Neural cell (in vitro differentiated cells): ENCODE measurements at regions not wholly inside any gene's neighbourhood (a gene's known extent, or its start where the extent isn't known, plus 50 kb on each side); places are given as distances from the start of the nearest gene placed in this dataset.

Source experiments
- H2AFZ ChIP-seq: fragments of 200-600, 300-800 bp; sonication (generic), shearing (Covaris generic); 2 replicates; pipeline ENCODE4 v1.6.0; 2014; ENCODE audit warnings: low read depth, mild to moderate bottlenecking, antibody characterized with exemption, low read length, moderate library complexity
- H3F3A ChIP-seq: fragments of 200-600 bp; shearing (Covaris generic); 2 replicates; pipeline ENCODE4 v1.6.1; 2016; ENCODE audit warnings: mild to moderate bottlenecking, moderate library complexity, mixed read lengths, antibody characterized with exemption, low read length; ENCODE audit not compliant: insufficient read depth, poor library complexity, severe bottlenecking
- H3K27ac ChIP-seq: fragments of 200-600, 300-800 bp; sonication (generic), shearing (Covaris generic); 2 replicates; pipeline ENCODE4 v1.5.1; 2014; ENCODE audit warnings: mild to moderate bottlenecking, low read length, moderate library complexity
- H3K27me3 ChIP-seq: fragments of 300-800, 200-600 bp; sonication (generic), shearing (Covaris generic); 2 replicates; pipeline ENCODE4 v1.6.0; 2014; ENCODE audit warnings: mild to moderate bottlenecking, low read depth, low read length, moderate library complexity; ENCODE audit not compliant: insufficient read depth
- H3K36me3 ChIP-seq: fragments of 300-800, 200-600 bp; sonication (generic), shearing (Covaris generic); 2 replicates; pipeline ENCODE4 v1.5.1; 2014; ENCODE audit warnings: mild to moderate bottlenecking, antibody characterized with exemption, low read length, moderate library complexity; ENCODE audit not compliant: insufficient read depth
- H3K4me2 ChIP-seq: fragments of 300-800, 200-600 bp; sonication (generic), shearing (Covaris generic); 2 replicates; pipeline ENCODE4 v1.6.0; 2014; ENCODE audit warnings: mild to moderate bottlenecking, low read length
- H3K4me3 ChIP-seq: fragments of 300-800, 200-600 bp; sonication (generic), shearing (Covaris generic); 2 replicates; pipeline ENCODE4 v1.5.1; 2014; ENCODE audit warnings: mild to moderate bottlenecking, low read length, moderate library complexity
- H3K79me2 ChIP-seq: fragments of 200-600 bp; shearing (Covaris generic); replicated peaks from 2 replicates; pipeline ENCODE4 v1.6.0; 2014; ENCODE audit warnings: mild to moderate bottlenecking, low read length, moderate library complexity; ENCODE audit not compliant: insufficient read depth
- H3K9ac ChIP-seq: fragments of 300-800, 200-600 bp; sonication (generic), shearing (Covaris generic); 2 replicates; pipeline ENCODE4 v1.6.1; 2016; ENCODE audit warnings: mild to moderate bottlenecking, low read length, mixed read lengths
- H3K9me2 ChIP-seq: fragments of 200-600 bp; shearing (Covaris generic); 2 replicates; pipeline ENCODE4 v1.6.1; 2016; ENCODE audit warnings: mild to moderate bottlenecking, low read length, mixed read lengths; ENCODE audit not compliant: insufficient read depth
- H3K9me3 ChIP-seq: fragments of 200-600, 300-800 bp; sonication (generic), shearing (Covaris generic); 2 replicates; pipeline ENCODE4 v1.6.1; 2016; ENCODE audit warnings: mild to moderate bottlenecking, mixed run types, low read length, moderate library complexity, mixed read lengths
- H4K20me1 ChIP-seq: fragments of 200-600 bp; shearing (Covaris generic); 2 replicates; pipeline ENCODE4 v1.6.1; 2016; ENCODE audit warnings: mild to moderate bottlenecking, mixed run types; ENCODE audit not compliant: insufficient read depth
- EP300 ChIP-seq: fragments of 450-650 bp; conservative IDR thresholded peaks from 2 replicates; pipeline ENCODE4 v1.6.1; 2014; ENCODE audit warnings: antibody characterized with exemption, mild to moderate bottlenecking, moderate library complexity; ENCODE audit not compliant: poor library complexity, severe bottlenecking
- EZH2 ChIP-seq: fragments of 200-600, 300-800 bp; shearing (Covaris generic), sonication (generic); IDR thresholded peaks from 2 replicates; pipeline ENCODE4 v1.6.1; 2014; ENCODE audit warnings: antibody characterized with exemption, low read length, borderline replicate concordance, mild to moderate bottlenecking; ENCODE audit not compliant: insufficient read depth, poor library complexity, severe bottlenecking
- MXI1 ChIP-seq: fragments of 450-650 bp; conservative IDR thresholded peaks from 2 replicates; pipeline ENCODE4 v1.6.1; 2014; ENCODE audit warnings: antibody characterized with exemption, mild to moderate bottlenecking; ENCODE audit not compliant: poor library complexity, severe bottlenecking
- POLR2AphosphoS5 ChIP-seq: IDR thresholded peaks from 2 replicates; pipeline ENCODE4 v1.6.1; 2012
- RAD21 ChIP-seq: fragments of 450-650 bp; conservative IDR thresholded peaks from 2 replicates; pipeline ENCODE4 v1.6.1; 2014; ENCODE audit warnings: antibody characterized with exemption, mild to moderate bottlenecking, moderate library complexity
- SMC3 ChIP-seq: fragments of 450-650 bp; conservative IDR thresholded peaks from 2 replicates; pipeline ENCODE4 v1.6.1; 2014; ENCODE audit warnings: antibody characterized with exemption, mild to moderate bottlenecking, moderate library complexity; ENCODE audit not compliant: poor library complexity
- TAF1 ChIP-seq: IDR thresholded peaks from 2 replicates; pipeline ENCODE4 v1.6.1; 2012; ENCODE audit warnings: low read depth
- TF ChIP-seq, protein P1 (sequence below): IDR thresholded peaks from 2 replicates; pipeline ENCODE4 v1.6.1; 2012; ENCODE audit warnings: borderline replicate concordance
- TF ChIP-seq, protein P2 (sequence below): fragments of 450-650 bp; IDR thresholded peaks from 2 replicates; pipeline ENCODE4 v1.5.1; 2014; ENCODE audit warnings: antibody characterized with exemption, mild to moderate bottlenecking, moderate library complexity; ENCODE audit not compliant: poor library complexity, severe bottlenecking

GRCh38 chr22:35008213-35008612, 57.7 kb upstream of the ISX start:
- TF ChIP-seq POLR2AphosphoS5 (no peak), MXI1 (no peak)
- TF ChIP-seq, protein P1, sequence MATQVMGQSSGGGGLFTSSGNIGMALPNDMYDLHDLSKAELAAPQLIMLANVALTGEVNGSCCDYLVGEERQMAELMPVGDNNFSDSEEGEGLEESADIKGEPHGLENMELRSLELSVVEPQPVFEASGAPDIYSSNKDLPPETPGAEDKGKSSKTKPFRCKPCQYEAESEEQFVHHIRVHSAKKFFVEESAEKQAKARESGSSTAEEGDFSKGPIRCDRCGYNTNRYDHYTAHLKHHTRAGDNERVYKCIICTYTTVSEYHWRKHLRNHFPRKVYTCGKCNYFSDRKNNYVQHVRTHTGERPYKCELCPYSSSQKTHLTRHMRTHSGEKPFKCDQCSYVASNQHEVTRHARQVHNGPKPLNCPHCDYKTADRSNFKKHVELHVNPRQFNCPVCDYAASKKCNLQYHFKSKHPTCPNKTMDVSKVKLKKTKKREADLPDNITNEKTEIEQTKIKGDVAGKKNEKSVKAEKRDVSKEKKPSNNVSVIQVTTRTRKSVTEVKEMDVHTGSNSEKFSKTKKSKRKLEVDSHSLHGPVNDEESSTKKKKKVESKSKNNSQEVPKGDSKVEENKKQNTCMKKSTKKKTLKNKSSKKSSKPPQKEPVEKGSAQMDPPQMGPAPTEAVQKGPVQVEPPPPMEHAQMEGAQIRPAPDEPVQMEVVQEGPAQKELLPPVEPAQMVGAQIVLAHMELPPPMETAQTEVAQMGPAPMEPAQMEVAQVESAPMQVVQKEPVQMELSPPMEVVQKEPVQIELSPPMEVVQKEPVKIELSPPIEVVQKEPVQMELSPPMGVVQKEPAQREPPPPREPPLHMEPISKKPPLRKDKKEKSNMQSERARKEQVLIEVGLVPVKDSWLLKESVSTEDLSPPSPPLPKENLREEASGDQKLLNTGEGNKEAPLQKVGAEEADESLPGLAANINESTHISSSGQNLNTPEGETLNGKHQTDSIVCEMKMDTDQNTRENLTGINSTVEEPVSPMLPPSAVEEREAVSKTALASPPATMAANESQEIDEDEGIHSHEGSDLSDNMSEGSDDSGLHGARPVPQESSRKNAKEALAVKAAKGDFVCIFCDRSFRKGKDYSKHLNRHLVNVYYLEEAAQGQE: no peak
- TF ChIP-seq, protein P2, sequence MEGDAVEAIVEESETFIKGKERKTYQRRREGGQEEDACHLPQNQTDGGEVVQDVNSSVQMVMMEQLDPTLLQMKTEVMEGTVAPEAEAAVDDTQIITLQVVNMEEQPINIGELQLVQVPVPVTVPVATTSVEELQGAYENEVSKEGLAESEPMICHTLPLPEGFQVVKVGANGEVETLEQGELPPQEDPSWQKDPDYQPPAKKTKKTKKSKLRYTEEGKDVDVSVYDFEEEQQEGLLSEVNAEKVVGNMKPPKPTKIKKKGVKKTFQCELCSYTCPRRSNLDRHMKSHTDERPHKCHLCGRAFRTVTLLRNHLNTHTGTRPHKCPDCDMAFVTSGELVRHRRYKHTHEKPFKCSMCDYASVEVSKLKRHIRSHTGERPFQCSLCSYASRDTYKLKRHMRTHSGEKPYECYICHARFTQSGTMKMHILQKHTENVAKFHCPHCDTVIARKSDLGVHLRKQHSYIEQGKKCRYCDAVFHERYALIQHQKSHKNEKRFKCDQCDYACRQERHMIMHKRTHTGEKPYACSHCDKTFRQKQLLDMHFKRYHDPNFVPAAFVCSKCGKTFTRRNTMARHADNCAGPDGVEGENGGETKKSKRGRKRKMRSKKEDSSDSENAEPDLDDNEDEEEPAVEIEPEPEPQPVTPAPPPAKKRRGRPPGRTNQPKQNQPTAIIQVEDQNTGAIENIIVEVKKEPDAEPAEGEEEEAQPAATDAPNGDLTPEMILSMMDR: no peak
- Histone ChIP-seq H3K27ac (no peak overlapping the region), H3K27me3 (no peaks in the 10 kb centered on the region), H3K9ac (no peak overlapping the region), H3K4me2 (no peak overlapping the region), H3F3A (no peaks in the 10 kb centered on the region), H3K79me2 (no peaks in the 10 kb centered on the region), H3K9me3 (no peaks in the 10 kb centered on the region), H2AFZ (no peak overlapping the region), H3K9me2 (no peaks in the 10 kb centered on the region), H3K36me3 (no peaks in the 10 kb centered on the region), H3K4me3 (no peak overlapping the region), H4K20me1 (no peaks in the 10 kb centered on the region)

DNA sequence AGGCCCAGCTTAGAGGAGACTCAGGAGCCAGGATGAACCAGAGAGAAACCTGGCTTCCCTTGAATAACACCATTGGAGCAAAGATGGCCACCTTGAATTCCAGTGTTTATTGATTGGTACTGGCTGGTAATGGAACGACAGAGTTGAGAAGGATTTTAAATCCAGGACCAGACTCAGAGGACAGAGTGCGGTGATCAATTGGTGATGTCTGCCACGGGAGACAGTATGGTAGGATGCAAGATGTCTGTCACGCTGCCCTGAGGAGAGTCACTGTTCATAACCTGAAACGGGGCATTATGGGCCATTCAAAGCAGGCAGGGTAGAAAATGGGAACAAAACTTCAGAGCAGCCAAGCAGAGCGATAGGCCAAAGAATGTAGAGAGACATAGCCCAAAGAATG, 55.4 kb upstream of the ISX start:
- Histone ChIP-seq H4K20me1 (no peaks in the 10 kb centered on the region), H3K36me3 (no peaks in the 10 kb centered on the region), H3K27me3 (no peaks in the 10 kb centered on the region), H3K9me3 (no peaks in the 10 kb centered on the region), H3K4me2 (no peak overlapping the region), H3K9me2 (no peaks in the 10 kb centered on the region), H3F3A (no peaks in the 10 kb centered on the region), H2AFZ (no peak overlapping the region), H3K9ac (no peak overlapping the region), H3K79me2 (no peaks in the 10 kb centered on the region), H3K27ac (no peak overlapping the region), H3K4me3 (no peak overlapping the region)
- no peak for TF ChIP-seq TAF1
- TF ChIP-seq SMC3: no peak
- no peak for TF ChIP-seq EP300
- no peak for TF ChIP-seq RAD21
- TF ChIP-seq, protein P1: no peak
- TF ChIP-seq POLR2AphosphoS5: no peak
- TF ChIP-seq, protein P2: no peak
- TF ChIP-seq MXI1: no peak
- no peak for TF ChIP-seq EZH2
